ENCODE measurements at regions not wholly inside any gene's neighbourhood (a gene's known extent, or its start where the extent isn't known, plus 50 kb on each side); places are given as distances from the start of the nearest gene placed in this dataset.

- Histone ChIP-seq H3K36me3 (no peaks in the 10 kb centered on the region), H3K4me3 (no peak overlapping the region), H3K27ac (no peak overlapping the region), H3K4me1 (ENCODE audit: low read depth) (peaks cover 44% of the 10 kb centered on the region), H3K9me3 (ENCODE audit: low read depth) (no peaks in the 10 kb centered on the region), H3K27me3 (no peaks in the 10 kb centered on the region)
- TF ChIP-seq, protein P1, sequence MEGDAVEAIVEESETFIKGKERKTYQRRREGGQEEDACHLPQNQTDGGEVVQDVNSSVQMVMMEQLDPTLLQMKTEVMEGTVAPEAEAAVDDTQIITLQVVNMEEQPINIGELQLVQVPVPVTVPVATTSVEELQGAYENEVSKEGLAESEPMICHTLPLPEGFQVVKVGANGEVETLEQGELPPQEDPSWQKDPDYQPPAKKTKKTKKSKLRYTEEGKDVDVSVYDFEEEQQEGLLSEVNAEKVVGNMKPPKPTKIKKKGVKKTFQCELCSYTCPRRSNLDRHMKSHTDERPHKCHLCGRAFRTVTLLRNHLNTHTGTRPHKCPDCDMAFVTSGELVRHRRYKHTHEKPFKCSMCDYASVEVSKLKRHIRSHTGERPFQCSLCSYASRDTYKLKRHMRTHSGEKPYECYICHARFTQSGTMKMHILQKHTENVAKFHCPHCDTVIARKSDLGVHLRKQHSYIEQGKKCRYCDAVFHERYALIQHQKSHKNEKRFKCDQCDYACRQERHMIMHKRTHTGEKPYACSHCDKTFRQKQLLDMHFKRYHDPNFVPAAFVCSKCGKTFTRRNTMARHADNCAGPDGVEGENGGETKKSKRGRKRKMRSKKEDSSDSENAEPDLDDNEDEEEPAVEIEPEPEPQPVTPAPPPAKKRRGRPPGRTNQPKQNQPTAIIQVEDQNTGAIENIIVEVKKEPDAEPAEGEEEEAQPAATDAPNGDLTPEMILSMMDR (IDR thresholded peaks at IDR 0.05; ENCODE audit: low read depth, low read length), result no peak
- DNase-seq (ENCODE audit: low read depth in 1 of 2, low spot score in 1 of 2), result no peak
Measured at GRCh38 chr16:85438981-85439685, 174.0 kb upstream of the GSE1 start.

DNA sequence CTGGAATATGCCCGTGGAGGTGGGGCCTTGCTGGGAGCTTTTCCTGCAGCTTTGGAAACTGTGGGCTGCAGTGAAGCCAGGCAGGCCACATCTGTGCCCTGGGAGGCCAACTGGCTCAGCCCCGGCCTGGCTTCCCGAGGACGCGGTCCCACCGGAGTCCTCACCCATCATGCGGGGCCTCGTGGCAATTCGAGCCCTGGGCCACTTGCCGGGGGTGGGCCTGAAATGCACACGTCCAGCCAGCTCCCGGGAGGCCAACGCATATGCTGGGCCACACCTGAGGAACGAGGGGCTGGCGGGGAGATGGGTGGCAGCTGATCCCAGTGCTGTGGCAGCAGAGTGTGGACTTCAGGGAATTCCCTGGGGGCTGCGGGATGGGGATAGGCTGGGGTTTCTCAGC lies 172.4 kb upstream of the GSE1 start:
- TF ChIP-seq, protein P1 (IDR thresholded peaks at IDR 0.05; ENCODE audit: low read depth, low read length), result no peak
- Histone ChIP-seq H3K9me3 (ENCODE audit: low read depth) (no peaks in the 10 kb centered on the region), H3K4me1 (ENCODE audit: low read depth) (peaks cover 50% of the 10 kb centered on the region)

GRCh38 chr16:85441189-85441889 lies 171.8 kb upstream of the GSE1 start:
- Histone ChIP-seq H3K27ac (no peak overlapping the region), H3K27me3 (no peaks in the 10 kb centered on the region), H3K4me1 (ENCODE audit: low read depth) (peaks cover 46% of the 10 kb centered on the region), H3K4me3 (no peak overlapping the region), H3K36me3 (no peaks in the 10 kb centered on the region), H3K9me3 (ENCODE audit: low read depth) (no peaks in the 10 kb centered on the region)
- TF ChIP-seq, protein P1 (IDR thresholded peaks at IDR 0.05; ENCODE audit: low read depth, low read length), result no peak
- DNase-seq (ENCODE audit: low read depth in 1 of 2, low spot score in 1 of 2), result no peak

More for the DNA sequence above, 172.4 kb upstream of the GSE1 start:
- Histone ChIP-seq H3K27ac (no peak overlapping the region), H3K36me3 (no peaks in the 10 kb centered on the region), H3K27me3 (no peaks in the 10 kb centered on the region), H3K4me3 (no peak overlapping the region)
- no peak for DNase-seq (ENCODE audit: low read depth in 1 of 2, low spot score in 1 of 2)

- Histone ChIP-seq H3K4me1 (ENCODE audit: low read depth) (peaks cover 45% of the 10 kb centered on the region), H3K27ac (no peak overlapping the region)
Measured at GRCh38 chr16:85441890-85442670, 171.0 kb upstream of the GSE1 start.

DNA sequence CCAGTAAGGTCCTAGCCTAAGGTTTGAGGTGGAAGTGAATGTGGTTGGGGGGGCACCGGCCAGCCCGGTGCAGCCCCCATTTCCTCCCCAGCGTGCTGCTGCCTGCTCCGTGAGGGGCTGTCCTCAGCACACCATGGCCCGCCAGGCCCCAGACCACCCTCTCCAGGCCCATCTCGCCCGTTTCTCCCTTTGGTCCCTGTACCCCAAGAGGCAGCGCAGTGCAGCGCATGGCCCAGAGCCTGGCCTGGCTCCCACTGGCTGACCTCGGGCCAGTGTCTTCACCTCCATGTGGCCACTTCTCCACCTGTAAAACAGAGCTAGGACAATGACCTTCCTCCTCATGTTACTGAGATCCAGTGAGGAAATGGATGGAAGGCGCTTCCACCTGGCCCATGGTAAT lies 170.0 kb upstream of the GSE1 start:
- H3K27me3 ChIP-seq, result no peaks in the 10 kb centered on the region
- H3K27ac ChIP-seq, result no peak overlapping the region
- no peak overlapping the region for H3K4me3 ChIP-seq
- no peak for DNase-seq (ENCODE audit: low read depth in 1 of 2, low spot score in 1 of 2)
- TF ChIP-seq, protein P1 (IDR thresholded peaks at IDR 0.05; ENCODE audit: low read depth, low read length), result no peak
- no peaks in the 10 kb centered on the region for H3K9me3 ChIP-seq (ENCODE audit: low read depth)
- H3K36me3 ChIP-seq, result no peaks in the 10 kb centered on the region
- peaks cover 40% of the 10 kb centered on the region for H3K4me1 ChIP-seq (ENCODE audit: low read depth)

More at GRCh38 chr16:85441890-85442670, 171.0 kb upstream of the GSE1 start:
- H3K4me3 ChIP-seq, result no peak overlapping the region
- no peaks in the 10 kb centered on the region for H3K36me3 ChIP-seq
- H3K9me3 ChIP-seq (ENCODE audit: low read depth), result no peaks in the 10 kb centered on the region
- TF ChIP-seq, protein P1 (IDR thresholded peaks at IDR 0.05; ENCODE audit: low read depth, low read length), result no peak
- no peaks in the 10 kb centered on the region for H3K27me3 ChIP-seq
- no peak for DNase-seq (ENCODE audit: low read depth in 1 of 2, low spot score in 1 of 2)
